GM19372 (cell line): ENCODE measurements at regions not wholly inside any gene's neighbourhood (a gene's known extent, or its start where the extent isn't known, plus 50 kb on each side); places are given as distances from the start of the nearest gene placed in this dataset.
"Not testable (repeated sequence)": the region's sequence is repeated elsewhere in the genome, so short reads cannot be mapped to it uniquely, and the experiment has no call there.

Experiments used
- ATAC-seq: cut with Tn5 transposase; IDR thresholded peaks from one replicate; pipeline ENCODE4 v1.9.1; 2021; ENCODE audit warnings: mild to moderate bottlenecking, low read depth, moderate library complexity; ENCODE audit not compliant: unreplicated experiment

GRCh38 chr6:25150031-25150430 lies 129.1 kb upstream of the CARMIL1 start:
- ATAC-seq, result no peak

- no peak for ATAC-seq
These were observed 128.3 kb upstream of the CARMIL1 start for GRCh38 chr6:25150863-25151262.

- no peak for ATAC-seq
These were observed 126.1 kb upstream of the CARMIL1 start for GRCh38 chr6:25153079-25153478.

GRCh38 chr6:25154034-25154596 lies 125.1 kb upstream of the CARMIL1 start:
- no peak for ATAC-seq

GRCh38 chr6:25155211-25155610 lies 124.0 kb upstream of the CARMIL1 start:
- no peak for ATAC-seq

- no peak for ATAC-seq
These were observed 123.1 kb upstream of the CARMIL1 start for GRCh38 chr6:25156123-25156522.

GRCh38 chr6:25157183-25157582 lies 122.0 kb upstream of the CARMIL1 start:
- ATAC-seq, result no peak

- no peak for ATAC-seq
These were observed 121.3 kb upstream of the CARMIL1 start for GRCh38 chr6:25157842-25158241.

- not testable (repeated sequence) for ATAC-seq
These were observed 119.0 kb upstream of the CARMIL1 start for GRCh38 chr6:25160134-25160533.

GRCh38 chr6:25165177-25165576 lies 114.0 kb upstream of the CARMIL1 start:
- no peak for ATAC-seq

- no peak for ATAC-seq
These were observed 113.4 kb upstream of the CARMIL1 start for GRCh38 chr6:25165800-25166199.

- ATAC-seq, result no peak
These were observed 112.0 kb upstream of the CARMIL1 start for GRCh38 chr6:25166955-25167748.

GRCh38 chr6:25167961-25168360 lies 111.2 kb upstream of the CARMIL1 start:
- ATAC-seq, result no peak

- no peak for ATAC-seq
These were observed 110.5 kb upstream of the CARMIL1 start for GRCh38 chr6:25168637-25169036.

GRCh38 chr6:25169553-25169952 lies 109.6 kb upstream of the CARMIL1 start:
- no peak for ATAC-seq

GRCh38 chr6:25169961-25170360 lies 109.2 kb upstream of the CARMIL1 start:
- no peak for ATAC-seq

GRCh38 chr6:25170640-25171039 lies 108.5 kb upstream of the CARMIL1 start:
- ATAC-seq, result no peak

GRCh38 chr6:25171301-25171700 lies 107.9 kb upstream of the CARMIL1 start:
- ATAC-seq, result no peak

- ATAC-seq, result no peak
These were observed 106.4 kb upstream of the CARMIL1 start for GRCh38 chr6:25172819-25173218.

- no peak for ATAC-seq
These were observed 105.9 kb upstream of the CARMIL1 start for GRCh38 chr6:25173246-25173645.

- ATAC-seq, result no peak
These were observed 105.2 kb upstream of the CARMIL1 start for GRCh38 chr6:25173951-25174474.

GRCh38 chr6:25174678-25175077 lies 104.5 kb upstream of the CARMIL1 start:
- no peak for ATAC-seq
